Loucy (cell line): ENCODE measurements at regions not wholly inside any gene's neighbourhood (a gene's known extent, or its start where the extent isn't known, plus 50 kb on each side); places are given as distances from the start of the nearest gene placed in this dataset.

Experiments
- H2AFZ ChIP-seq: fragments of 200-600 bp; sonication (generic); 2 replicates; pipeline ENCODE4 v1.6.0; 2016; ENCODE audit warnings: antibody characterized with exemption, mild to moderate bottlenecking, low read length, moderate library complexity
- H3F3A ChIP-seq: fragments of 200-600 bp; 2 replicates; pipeline ENCODE4 v1.6.0; 2016; ENCODE audit warnings: antibody characterized with exemption, low read depth, mild to moderate bottlenecking
- H3K27me3 ChIP-seq: fragments of 200-600 bp; sonication (generic); 2 replicates; pipeline ENCODE4 v1.6.1; 2014; ENCODE audit warnings: low read length, mild to moderate bottlenecking; ENCODE audit not compliant: insufficient read depth, poor library complexity, severe bottlenecking
- H3K36me3 ChIP-seq: fragments of 200-600 bp; sonication (generic); 2 replicates; pipeline ENCODE4 v1.6.1; 2016; ENCODE audit warnings: low read length; ENCODE audit not compliant: insufficient read depth
- H3K4me1 ChIP-seq: fragments of 200-600 bp; sonication (generic); 2 replicates; pipeline ENCODE4 v1.5.1; 2014; ENCODE audit warnings: low read length, mild to moderate bottlenecking; ENCODE audit not compliant: insufficient read depth, poor library complexity, severe bottlenecking
- H3K4me2 ChIP-seq: fragments of 200-600 bp; sonication (generic); 2 replicates; pipeline ENCODE4 v1.6.0; 2014; ENCODE audit warnings: antibody characterized with exemption, low read length, low read depth, mild to moderate bottlenecking; ENCODE audit not compliant: poor library complexity, severe bottlenecking
- H3K4me3 ChIP-seq: fragments of 200-600 bp; sonication (generic); 2 replicates; pipeline ENCODE4 v1.5.1; 2014; ENCODE audit warnings: low read length, mild to moderate bottlenecking, mixed read lengths; ENCODE audit not compliant: poor library complexity, severe bottlenecking
- H3K79me2 ChIP-seq: fragments of 200-600 bp; sonication (generic); 2 replicates; pipeline ENCODE4 v1.6.1; 2014; ENCODE audit warnings: low read length; ENCODE audit not compliant: insufficient read depth
- H3K9ac ChIP-seq: fragments of 200-600 bp; sonication (generic); 2 replicates; pipeline ENCODE4 v1.6.0; 2014; ENCODE audit warnings: mild to moderate bottlenecking, low read depth, low read length, moderate library complexity; ENCODE audit not compliant: poor library complexity, severe bottlenecking
- H3K9me2 ChIP-seq: fragments of 200-600 bp; sonication (generic); replicated peaks from 2 replicates; pipeline ENCODE4 v1.6.1; 2016; ENCODE audit warnings: low read depth, low read length, mixed read lengths
- H3K9me3 ChIP-seq: fragments of 200-600 bp; sonication (generic); 2 replicates; pipeline ENCODE4 v1.6.1; 2014; ENCODE audit warnings: mild to moderate bottlenecking, antibody characterized with exemption, low read length, low read depth; ENCODE audit not compliant: insufficient read depth
- H4K20me1 ChIP-seq: fragments of 200-600 bp; sonication (generic); 2 replicates; pipeline ENCODE4 v1.6.0; 2014; ENCODE audit warnings: antibody characterized with exemption, low read length, mild to moderate bottlenecking; ENCODE audit not compliant: insufficient read depth, poor library complexity, severe bottlenecking
- EZH2phosphoT487 ChIP-seq: fragments of 200-600 bp; IDR thresholded peaks from 2 replicates; pipeline ENCODE4 v1.6.1; 2018; ENCODE audit warnings: antibody characterized with exemption, mild to moderate bottlenecking, moderate library complexity, borderline replicate concordance
- TF ChIP-seq, protein P1 (sequence below): fragments of 200-600 bp; sonication (generic); conservative IDR thresholded peaks from 2 replicates; pipeline ENCODE4 v1.5.1; 2014; ENCODE audit warnings: mild to moderate bottlenecking, antibody characterized with exemption, low read length

DNA sequence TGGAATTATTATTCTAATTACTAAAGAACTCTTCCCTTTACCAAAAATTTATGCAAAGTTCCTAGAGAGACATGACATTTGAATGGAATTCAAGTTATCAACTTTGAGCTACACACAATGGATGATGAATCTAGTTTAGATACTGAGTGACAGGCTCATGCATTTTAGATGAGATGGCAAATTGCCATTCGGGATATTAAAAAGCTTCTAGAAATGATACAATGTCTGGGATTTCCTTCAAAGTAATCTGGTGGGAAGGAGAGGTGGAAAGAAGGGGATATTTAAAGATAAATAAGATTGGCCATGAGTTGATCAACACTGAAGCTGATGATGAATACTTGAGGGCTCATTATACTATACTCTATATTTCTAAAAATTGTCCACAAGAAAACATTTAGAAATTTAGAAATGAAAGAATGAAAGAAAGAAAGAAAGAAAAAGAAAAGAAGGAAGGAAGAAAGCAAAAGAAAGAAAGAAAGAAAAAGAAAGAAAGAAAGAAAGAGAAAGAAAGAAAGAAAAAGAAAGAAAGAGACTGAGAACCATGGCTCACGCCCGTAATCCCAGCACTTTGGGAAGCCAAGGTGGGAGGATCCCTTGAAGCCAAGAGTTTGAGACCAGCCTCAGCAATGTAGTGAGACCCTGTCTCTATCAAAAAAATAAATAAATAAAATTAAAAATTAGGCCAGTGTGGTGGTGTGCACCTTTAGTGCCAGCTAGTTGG is 62.6 kb upstream of the NEDD4L start:
- no peak overlapping the region for H3K4me2 ChIP-seq
- no peak overlapping the region for H2AFZ ChIP-seq
- no peak overlapping the region for H3K9ac ChIP-seq
- no peak overlapping the region for H3K4me3 ChIP-seq
- no peaks in the 10 kb centered on the region for H3F3A ChIP-seq
- no peaks in the 10 kb centered on the region for H3K4me1 ChIP-seq
- H4K20me1 ChIP-seq, result no peaks in the 10 kb centered on the region
- H3K9me2 ChIP-seq, result no peaks in the 10 kb centered on the region
- H3K9me3 ChIP-seq, result no peaks in the 10 kb centered on the region
- H3K27me3 ChIP-seq, result no peaks in the 10 kb centered on the region
- no peaks in the 10 kb centered on the region for H3K79me2 ChIP-seq
- no peaks in the 10 kb centered on the region for H3K36me3 ChIP-seq
- no peak for TF ChIP-seq EZH2phosphoT487
- TF ChIP-seq, protein P1, sequence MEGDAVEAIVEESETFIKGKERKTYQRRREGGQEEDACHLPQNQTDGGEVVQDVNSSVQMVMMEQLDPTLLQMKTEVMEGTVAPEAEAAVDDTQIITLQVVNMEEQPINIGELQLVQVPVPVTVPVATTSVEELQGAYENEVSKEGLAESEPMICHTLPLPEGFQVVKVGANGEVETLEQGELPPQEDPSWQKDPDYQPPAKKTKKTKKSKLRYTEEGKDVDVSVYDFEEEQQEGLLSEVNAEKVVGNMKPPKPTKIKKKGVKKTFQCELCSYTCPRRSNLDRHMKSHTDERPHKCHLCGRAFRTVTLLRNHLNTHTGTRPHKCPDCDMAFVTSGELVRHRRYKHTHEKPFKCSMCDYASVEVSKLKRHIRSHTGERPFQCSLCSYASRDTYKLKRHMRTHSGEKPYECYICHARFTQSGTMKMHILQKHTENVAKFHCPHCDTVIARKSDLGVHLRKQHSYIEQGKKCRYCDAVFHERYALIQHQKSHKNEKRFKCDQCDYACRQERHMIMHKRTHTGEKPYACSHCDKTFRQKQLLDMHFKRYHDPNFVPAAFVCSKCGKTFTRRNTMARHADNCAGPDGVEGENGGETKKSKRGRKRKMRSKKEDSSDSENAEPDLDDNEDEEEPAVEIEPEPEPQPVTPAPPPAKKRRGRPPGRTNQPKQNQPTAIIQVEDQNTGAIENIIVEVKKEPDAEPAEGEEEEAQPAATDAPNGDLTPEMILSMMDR, result no peak

DNA sequence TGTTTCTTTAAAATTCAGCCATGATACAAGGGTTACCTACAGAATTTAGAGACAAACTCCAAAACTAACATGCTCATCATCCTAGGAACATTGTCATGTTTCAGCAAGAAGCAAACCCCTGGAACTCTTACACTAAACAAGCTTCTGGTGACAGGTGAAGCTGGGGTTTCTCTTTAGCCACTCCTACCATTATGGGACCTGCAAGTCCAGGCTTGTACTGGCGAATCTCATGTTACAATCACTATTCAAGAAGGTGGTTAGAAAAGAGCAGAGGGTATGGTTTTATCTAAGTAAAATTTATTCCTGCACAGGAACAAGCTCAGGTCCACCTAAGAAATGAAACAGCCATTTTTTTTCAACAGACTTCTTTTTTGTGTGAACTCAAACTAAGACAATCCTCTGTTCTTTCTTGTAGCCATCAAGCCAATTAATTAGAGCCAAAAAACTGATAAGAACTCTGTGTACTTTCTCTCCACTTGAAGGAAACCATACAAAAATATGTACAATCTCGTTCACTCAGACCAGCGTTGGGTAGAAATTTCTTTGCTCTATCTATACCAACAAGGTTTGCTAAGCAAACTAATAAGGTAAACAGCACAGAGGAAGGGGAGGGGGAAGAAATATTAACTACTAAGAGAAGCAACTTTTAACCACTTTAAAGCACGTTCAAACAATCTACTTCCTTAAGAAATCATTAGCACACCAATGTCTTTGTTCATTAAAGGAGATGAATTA is 63.3 kb upstream of the NEDD4L start:
- no peak overlapping the region for H3K4me3 ChIP-seq
- no peak overlapping the region for H2AFZ ChIP-seq
- no peaks in the 10 kb centered on the region for H3K79me2 ChIP-seq
- no peaks in the 10 kb centered on the region for H4K20me1 ChIP-seq
- H3K9ac ChIP-seq, result no peak overlapping the region
- H3F3A ChIP-seq, result no peaks in the 10 kb centered on the region
- no peaks in the 10 kb centered on the region for H3K9me3 ChIP-seq
- TF ChIP-seq, protein P1, result no peak
- TF ChIP-seq EZH2phosphoT487, result no peak
- no peak overlapping the region for H3K4me2 ChIP-seq
- H3K9me2 ChIP-seq, result no peaks in the 10 kb centered on the region
- no peaks in the 10 kb centered on the region for H3K27me3 ChIP-seq
- H3K4me1 ChIP-seq, result no peaks in the 10 kb centered on the region
- no peaks in the 10 kb centered on the region for H3K36me3 ChIP-seq

DNA sequence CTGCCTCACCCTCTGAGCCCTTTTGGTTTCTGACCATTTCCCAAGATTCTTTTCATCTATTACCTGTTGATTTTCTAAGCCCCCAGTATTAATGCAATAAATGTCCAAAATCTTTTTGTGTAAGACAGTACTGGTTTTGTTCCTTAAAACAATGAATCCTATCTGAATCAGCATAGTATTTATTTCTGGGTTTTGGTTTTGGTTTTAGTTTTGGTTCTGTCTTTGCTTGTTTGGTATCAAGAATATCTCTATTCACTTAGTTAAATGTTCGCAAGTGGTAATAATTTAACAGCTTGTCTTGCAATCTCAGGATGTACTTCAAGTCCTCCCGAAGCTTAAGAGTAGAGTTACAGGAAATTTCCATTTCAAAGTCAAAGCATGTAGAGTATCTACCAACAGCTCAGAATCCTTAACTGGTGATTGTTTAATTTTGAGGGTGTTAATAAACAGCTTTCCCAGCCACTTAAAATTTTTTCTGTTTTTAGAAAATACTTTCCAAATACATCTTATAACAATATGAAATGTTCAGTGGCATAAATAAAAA is 67.7 kb upstream of the NEDD4L start:
- H2AFZ ChIP-seq, result no peak overlapping the region
- peaks cover 11% of the 10 kb centered on the region for H3K4me1 ChIP-seq
- H3K9me3 ChIP-seq, result no peaks in the 10 kb centered on the region
- no peaks in the 10 kb centered on the region for H3K36me3 ChIP-seq
- no peak overlapping the region for H3K4me2 ChIP-seq
- no peak overlapping the region for H3K9ac ChIP-seq
- no peaks in the 10 kb centered on the region for H3K79me2 ChIP-seq
- no peaks in the 10 kb centered on the region for H3F3A ChIP-seq
- H3K4me3 ChIP-seq, result no peak overlapping the region
- no peaks in the 10 kb centered on the region for H3K9me2 ChIP-seq
- H4K20me1 ChIP-seq, result no peaks in the 10 kb centered on the region
- no peaks in the 10 kb centered on the region for H3K27me3 ChIP-seq
- no peak for TF ChIP-seq EZH2phosphoT487
- TF ChIP-seq, protein P1, result no peak
